ENCODE measurements at regions not wholly inside any gene's neighbourhood (a gene's known extent, or its start where the extent isn't known, plus 50 kb on each side); places are given as distances from the start of the nearest gene placed in this dataset.
"Not testable (repeated sequence)": the region's sequence is repeated elsewhere in the genome, so short reads cannot be mapped to it uniquely, and the experiment has no call there.

GRCh38 chr10:130351466-130352290, 215.5 kb downstream of the GLRX3 start:
- DNase-seq (ENCODE audit: low read depth) = no peak

GRCh38 chr10:130352291-130352645, 216.1 kb downstream of the GLRX3 start:
- DNase-seq (ENCODE audit: low read depth) = no peak

- DNase-seq (ENCODE audit: low read depth) = no peak
These were observed 217.9 kb downstream of the GLRX3 start for GRCh38 chr10:130353928-130354572.

- no peak for DNase-seq (ENCODE audit: low read depth)
These were observed 218.4 kb downstream of the GLRX3 start for GRCh38 chr10:130354573-130354954.

DNA sequence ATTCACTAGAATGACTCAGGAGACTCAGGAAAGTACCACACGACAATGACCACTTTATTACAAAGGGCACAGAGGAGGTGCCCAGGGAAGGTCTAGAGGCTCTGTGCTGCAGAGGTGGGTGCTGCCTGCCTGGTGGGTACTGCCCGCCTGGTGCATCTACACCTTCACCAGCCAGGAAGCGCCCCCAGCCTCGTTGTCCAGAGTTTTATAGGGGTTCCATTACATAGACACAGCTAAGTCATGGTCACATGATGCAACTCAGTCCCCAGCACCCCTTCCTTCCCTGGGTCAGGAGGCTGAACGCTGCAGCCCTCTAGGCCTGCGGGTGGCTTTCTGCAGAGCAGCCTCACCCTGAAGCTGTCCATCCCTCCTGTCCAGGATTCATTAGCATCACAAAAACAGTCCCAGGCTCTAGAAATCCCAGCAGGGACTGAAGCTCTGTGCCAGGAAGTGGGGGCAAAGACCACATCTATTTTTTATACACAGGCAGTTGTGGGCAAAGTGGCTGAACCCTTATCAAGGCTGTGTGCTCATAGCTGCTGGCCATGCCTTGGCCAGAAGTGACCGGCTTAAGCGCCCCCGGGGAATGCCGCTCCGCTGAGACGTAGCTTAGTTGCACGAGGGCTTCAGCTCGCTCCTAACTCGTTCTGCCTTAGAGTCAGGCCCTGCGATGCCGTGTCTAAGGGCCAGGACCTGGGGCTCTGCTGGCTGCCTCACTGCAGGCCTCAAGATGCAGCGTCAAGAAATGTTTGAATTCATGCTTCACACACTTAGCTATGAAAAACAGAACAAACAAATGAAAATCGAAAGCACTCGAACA, 219.0 kb downstream of the GLRX3 start:
- no peak for DNase-seq (ENCODE audit: low read depth)

DNA sequence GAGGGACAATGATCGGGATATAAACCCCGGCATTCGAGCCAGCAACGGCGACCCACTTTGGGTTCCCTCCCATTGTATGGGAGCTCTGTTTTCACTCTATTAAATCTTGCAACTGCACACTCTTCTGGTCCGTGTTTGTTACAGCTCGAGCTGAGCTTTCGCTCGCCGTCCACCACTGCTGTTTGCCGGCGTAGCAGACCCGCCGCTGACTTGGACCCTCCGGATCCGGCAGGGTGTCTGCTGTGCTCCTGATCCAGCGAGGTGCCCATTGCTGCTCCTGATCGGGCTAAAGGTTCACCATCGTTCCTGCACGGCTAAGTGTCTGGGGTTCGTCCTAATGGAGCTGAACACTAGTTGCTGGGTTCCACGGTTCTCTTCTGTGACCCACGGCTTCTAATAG, 220.2 kb downstream of the GLRX3 start:
- not testable (repeated sequence) for DNase-seq (ENCODE audit: low read depth)

GRCh38 chr10:130357226-130357625, 221.0 kb downstream of the GLRX3 start:
- DNase-seq (ENCODE audit: low read depth) = no peak

DNA sequence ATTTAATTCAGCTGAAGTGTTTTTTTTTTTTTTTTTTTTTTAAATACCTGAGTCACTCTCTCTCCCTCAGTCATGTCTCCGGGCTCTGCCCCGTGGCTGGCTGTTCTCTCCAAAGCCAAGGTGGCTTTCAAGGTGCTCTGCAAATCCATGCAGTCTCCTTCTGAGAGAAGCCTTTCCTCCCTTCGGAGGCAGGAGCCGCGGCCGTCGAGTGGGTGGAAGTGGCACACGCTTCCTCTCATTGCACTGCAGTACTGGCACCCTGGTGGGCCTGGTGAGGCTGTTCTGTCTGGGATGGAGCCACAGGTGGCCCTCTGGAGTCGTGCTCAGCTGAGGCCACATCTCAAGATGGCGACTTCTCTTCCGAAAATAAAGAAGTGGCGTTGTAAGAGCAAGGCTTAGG, 221.8 kb downstream of the GLRX3 start:
- DNase-seq (ENCODE audit: low read depth) = no peak

DNA sequence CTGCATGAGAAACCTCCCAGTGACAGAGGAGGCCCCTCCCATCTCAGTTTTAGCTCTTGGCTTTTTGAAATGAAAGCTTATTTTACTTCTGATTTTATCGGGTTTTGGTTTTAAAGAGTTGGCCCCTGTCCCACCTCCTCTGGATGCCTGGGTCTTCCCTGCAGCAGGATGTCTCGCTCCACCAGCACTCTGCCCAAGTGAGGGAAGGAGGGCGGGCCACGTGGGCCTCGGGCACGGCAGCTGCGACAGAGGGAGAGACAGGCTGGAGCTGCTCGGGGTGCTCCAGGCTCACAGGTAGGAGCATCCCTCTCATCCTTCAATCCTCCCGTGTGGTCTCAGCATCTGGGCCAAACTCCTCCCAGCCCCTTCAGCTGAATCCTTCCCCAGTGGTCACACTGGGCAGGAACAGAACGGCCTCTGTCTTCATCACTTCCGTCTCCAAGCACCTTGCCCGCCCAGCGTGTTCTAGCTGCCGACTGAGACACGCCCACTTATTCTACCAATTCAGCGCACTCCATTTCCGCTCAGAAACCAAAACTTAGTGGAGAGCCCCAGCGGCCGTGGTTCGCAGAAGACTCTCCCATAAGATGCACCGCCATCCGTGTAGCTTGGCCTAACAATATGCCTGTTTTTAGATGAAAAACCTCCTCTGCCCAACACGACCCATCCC, 222.9 kb downstream of the GLRX3 start:
- no peak for DNase-seq (ENCODE audit: low read depth)

GRCh38 chr10:130359711-130360110, 223.5 kb downstream of the GLRX3 start:
- DNase-seq (ENCODE audit: low read depth) = no peak

- DNase-seq (ENCODE audit: low read depth) = no peak
These were observed 224.7 kb downstream of the GLRX3 start for GRCh38 chr10:130360826-130361311.

DNA sequence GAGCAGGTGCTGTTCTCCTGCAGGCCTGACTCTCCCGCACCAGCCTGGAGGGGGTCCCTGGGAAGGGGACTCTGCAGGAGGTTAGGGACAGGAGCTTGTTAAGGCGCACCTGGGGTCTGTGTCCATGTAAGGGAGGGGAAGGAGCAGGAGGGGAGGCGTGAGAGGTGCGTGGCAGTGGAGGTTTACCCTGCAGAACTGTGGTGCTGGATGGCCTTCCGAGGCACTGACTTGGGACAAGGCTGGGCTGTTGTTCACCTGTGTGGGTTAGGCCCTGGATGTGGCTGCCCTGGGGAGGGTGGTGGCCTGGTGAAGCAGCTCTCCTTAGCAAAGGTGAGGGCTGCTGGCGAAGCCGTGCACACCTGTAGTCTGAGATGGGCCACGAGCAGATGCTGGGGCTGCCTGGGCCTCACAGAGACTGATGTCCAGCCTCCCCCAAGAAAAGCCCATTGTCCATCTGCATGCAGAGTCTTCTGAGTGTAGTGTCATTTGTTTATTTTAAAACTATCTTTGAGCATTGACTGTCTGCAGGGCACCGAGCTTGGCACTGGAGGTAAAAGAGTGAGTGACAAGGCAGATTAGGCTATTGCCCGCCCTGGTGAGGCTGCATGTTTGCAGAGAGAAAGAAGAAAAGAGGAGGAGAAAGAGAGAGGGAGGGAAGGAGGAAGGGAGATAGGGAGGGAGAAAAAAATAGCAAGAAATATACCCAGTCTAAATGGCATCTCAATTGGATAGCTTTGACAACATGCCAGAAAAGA, 225.3 kb downstream of the GLRX3 start:
- no peak for DNase-seq (ENCODE audit: low read depth)

DNA sequence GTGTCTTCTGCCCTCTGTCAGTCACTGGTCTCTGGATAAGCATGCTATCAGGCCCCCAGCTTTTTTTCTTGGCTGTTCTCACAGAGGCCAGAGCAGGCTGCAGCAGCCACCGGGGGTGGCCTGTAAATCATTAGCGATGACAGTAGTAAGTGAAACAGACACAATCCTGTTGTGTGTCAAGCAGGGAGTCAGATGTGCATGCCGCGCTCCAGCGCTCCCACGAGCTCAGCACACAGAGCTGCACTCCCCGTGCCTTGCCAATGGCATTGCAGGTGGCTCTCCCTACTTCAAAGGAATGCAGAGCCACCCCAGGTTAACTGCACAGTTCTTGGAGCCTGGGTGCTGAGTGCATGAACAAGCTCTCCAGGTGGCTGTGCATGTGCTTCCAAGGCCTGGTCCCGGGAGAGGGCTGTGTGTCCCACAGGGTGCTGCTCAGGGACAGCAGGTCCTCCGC, 226.1 kb downstream of the GLRX3 start:
- no peak for DNase-seq (ENCODE audit: low read depth)

- no peak for DNase-seq (ENCODE audit: low read depth)
These were observed 226.9 kb downstream of the GLRX3 start for GRCh38 chr10:130363051-130363450.

DNA sequence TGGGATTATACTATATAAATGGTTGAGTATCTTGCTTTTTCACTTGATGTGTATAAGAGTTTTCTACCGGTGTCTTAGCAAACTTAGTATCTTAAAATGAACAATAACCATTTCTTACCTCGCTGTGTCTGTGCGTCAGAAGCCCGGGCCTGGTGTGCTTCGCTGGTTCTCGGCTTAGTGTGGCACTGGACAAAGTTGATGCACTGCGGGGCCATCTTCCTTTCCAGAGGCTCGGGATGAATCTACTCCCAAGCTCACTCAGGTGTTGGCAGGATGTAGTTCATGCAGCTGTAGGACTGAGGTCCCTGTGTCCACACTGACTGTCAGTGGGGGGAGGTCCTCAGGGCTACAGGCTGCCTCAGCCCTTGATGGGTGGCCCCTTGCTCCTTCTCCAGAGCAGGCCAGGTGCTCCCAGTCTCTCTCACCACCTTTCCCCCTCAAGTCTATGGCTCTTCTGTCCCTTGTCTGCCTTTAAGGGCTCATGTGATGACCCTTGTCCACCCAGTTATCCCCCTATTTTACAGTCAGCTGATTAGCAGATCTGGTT, 227.8 kb downstream of the GLRX3 start:
- DNase-seq (ENCODE audit: low read depth) = no peak

- DNase-seq (ENCODE audit: low read depth) = no peak
These were observed 228.6 kb downstream of the GLRX3 start for GRCh38 chr10:130364631-130365411.

DNA sequence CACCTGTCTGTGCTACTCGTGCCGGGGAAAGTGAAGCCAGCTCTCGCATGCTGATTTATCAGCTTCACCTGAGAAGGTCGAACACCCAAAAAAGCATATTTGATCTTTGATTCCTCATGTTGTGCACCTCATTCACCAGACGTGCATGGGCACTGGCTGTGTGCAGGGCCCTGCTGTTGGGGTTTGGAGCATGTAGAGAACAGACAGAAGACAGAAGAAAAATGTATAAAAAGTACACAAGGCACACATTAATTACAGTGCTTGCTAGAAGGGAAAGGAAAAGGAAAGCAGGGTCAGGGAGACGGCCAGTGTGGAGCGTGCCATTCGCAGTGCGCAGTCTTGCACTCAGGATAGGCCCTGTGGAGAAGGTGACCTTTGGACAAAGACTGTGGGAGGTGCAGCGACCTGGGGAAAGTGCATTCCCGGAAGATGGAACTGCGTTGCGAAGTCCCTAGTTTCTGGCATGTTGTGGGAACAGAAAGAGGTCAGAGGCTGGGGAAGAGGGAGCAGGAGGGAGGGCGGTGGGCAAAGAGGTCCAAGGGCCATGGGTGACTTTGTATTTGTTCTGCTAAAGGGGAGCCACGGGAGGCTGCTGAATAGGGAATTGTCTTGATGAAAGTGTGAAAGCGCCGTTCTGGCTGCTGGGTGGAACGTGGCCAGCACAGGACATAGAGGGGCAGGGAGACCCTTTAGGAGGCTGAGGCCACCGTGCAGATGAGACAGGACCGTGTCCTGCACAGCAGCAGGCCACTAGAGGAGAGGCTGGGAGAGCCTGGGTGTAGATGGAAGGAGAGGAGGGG, 232.8 kb downstream of the GLRX3 start:
- no peak for DNase-seq (ENCODE audit: low read depth)

DNA sequence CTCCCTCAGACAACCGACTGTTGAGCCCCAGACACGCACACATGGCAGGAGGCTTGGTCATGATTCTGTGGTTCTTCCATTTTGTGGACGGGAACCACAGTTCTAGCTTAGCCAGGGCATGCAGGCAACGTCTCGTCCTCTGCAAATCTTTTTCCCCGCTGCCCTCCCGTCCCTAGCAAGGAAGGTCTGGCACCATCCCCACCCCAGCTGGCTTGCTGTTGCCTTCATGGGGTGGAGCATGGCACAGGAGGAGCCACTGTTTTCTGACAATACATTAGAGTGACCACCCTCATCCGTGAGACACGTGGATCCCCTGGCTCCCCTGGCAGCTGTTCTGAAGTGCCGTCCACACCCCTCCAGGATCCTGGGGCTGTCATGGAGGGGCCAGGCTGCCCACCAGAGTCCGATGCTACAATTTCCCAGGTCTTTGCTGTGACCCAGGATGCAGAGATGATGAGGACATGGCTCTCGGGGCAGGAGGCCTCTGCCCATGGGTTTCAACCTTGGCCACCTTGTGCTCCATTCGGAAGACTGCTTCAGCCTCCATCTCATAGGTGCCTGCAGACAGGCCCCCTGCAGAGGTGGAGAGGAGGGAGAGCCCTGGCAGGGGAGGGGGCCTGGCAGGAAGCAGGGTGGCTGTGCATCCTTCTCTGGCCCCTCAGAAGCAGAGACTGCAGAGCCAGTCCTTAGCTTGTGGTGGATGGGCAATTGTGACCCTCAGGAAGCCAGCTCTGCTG, 233.6 kb downstream of the GLRX3 start:
- no peak for DNase-seq (ENCODE audit: low read depth)

DNA sequence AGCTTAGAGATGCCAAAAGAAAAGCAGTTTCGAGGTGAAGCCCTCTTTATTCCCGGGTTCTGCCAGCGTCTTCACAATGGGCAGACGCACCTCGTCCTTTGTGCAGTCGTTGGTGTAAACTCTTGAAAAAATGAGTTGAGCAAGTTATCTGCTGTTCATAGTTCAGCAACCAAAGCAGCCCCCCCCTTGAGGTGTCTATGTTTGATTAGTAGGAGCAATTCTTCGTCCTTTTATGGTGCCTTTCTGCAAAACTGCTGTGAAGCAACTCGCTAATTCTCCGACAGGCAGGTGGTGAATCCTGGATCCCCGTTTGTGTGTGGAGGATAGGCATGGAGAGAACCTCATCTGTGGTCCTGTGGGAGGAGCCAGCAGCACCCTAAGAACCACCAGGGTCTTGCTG, 234.5 kb downstream of the GLRX3 start:
- DNase-seq (ENCODE audit: low read depth) = no peak
